ENCODE measurements at regions not wholly inside any gene's neighbourhood (a gene's known extent, or its start where the extent isn't known, plus 50 kb on each side); places are given as distances from the start of the nearest gene placed in this dataset.
A peak's percentile ranks its signal among the peaks of the same experiment; 100 is the strongest.
"Not testable (repeated sequence)": the region's sequence is repeated elsewhere in the genome, so short reads cannot be mapped to it uniquely, and the experiment has no call there.

- no peak for DNase-seq (ENCODE audit: low read depth)
Measured at GRCh38 chr14:40694023-40694422, 912.7 kb upstream of the LRFN5 start.

GRCh38 chr14:40691066-40691465 is 915.6 kb upstream of the LRFN5 start:
- no peak for DNase-seq (ENCODE audit: low read depth)

GRCh38 chr14:40685764-40686163 is 920.9 kb upstream of the LRFN5 start:
- DNase-seq (ENCODE audit: low read depth), result no peak

GRCh38 chr14:40684328-40684727 is 922.3 kb upstream of the LRFN5 start:
- no peak for DNase-seq (ENCODE audit: low read depth)

- no peak for DNase-seq (ENCODE audit: low read depth)
Measured at GRCh38 chr14:40682131-40682913, 924.4 kb upstream of the LRFN5 start.

- DNase-seq (ENCODE audit: low read depth), result no peak
Measured at GRCh38 chr14:40679256-40679655, 927.4 kb upstream of the LRFN5 start.

- DNase-seq (ENCODE audit: low read depth), result not testable (repeated sequence)
Measured at GRCh38 chr14:40677206-40677605, 929.5 kb upstream of the LRFN5 start.

GRCh38 chr14:40674502-40674901 is 932.2 kb upstream of the LRFN5 start:
- DNase-seq (ENCODE audit: low read depth), result no peak

GRCh38 chr14:40656311-40656710 is 950.4 kb upstream of the LRFN5 start:
- no peak for DNase-seq (ENCODE audit: low read depth)

- DNase-seq (ENCODE audit: low read depth), result no peak
Measured at GRCh38 chr14:40652089-40652691, 954.5 kb upstream of the LRFN5 start.

- DNase-seq (ENCODE audit: low read depth), result no peak
Measured at GRCh38 chr14:40630471-40630870, 976.2 kb upstream of the LRFN5 start.

GRCh38 chr14:40629551-40630137 is 977.0 kb upstream of the LRFN5 start:
- peak; percentile 82 for DNase-seq (ENCODE audit: low read depth)

GRCh38 chr14:40629144-40629543 is 977.5 kb upstream of the LRFN5 start:
- DNase-seq (ENCODE audit: low read depth), result peak; percentile 29

GRCh38 chr14:40623643-40624042 is 983.0 kb upstream of the LRFN5 start:
- DNase-seq (ENCODE audit: low read depth), result no peak

- no peak for DNase-seq (ENCODE audit: low read depth)
Measured at GRCh38 chr14:40618225-40618898, 988.3 kb upstream of the LRFN5 start.

- no peak for DNase-seq (ENCODE audit: low read depth)
Measured at GRCh38 chr14:40616579-40616978, 990.1 kb upstream of the LRFN5 start.

GRCh38 chr14:40601063-40601462 is 1005.6 kb upstream of the LRFN5 start:
- no peak for DNase-seq (ENCODE audit: low read depth)

GRCh38 chr14:40599725-40600124 is 1007.0 kb upstream of the LRFN5 start:
- DNase-seq (ENCODE audit: low read depth), result peak; percentile 12

GRCh38 chr14:40581264-40581663 is 1025.4 kb upstream of the LRFN5 start:
- DNase-seq (ENCODE audit: low read depth), result no peak

GRCh38 chr14:40576880-40577478 is 1029.7 kb upstream of the LRFN5 start:
- no peak for DNase-seq (ENCODE audit: low read depth)

GRCh38 chr14:40574780-40575179 is 1031.9 kb upstream of the LRFN5 start:
- no peak for DNase-seq (ENCODE audit: low read depth)

GRCh38 chr14:40525314-40525713 is 1081.4 kb upstream of the LRFN5 start:
- no peak for DNase-seq (ENCODE audit: low read depth)
